HG03354 (cell line): ENCODE measurements at regions not wholly inside any gene's neighbourhood (a gene's known extent, or its start where the extent isn't known, plus 50 kb on each side); places are given as distances from the start of the nearest gene placed in this dataset.

Source experiments
- ATAC-seq: cut with Tn5 transposase; IDR thresholded peaks from one replicate; pipeline ENCODE4 v1.9.1; 2021; ENCODE audit warnings: mild to moderate bottlenecking; ENCODE audit not compliant: unreplicated experiment, poor library complexity, severe bottlenecking

DNA sequence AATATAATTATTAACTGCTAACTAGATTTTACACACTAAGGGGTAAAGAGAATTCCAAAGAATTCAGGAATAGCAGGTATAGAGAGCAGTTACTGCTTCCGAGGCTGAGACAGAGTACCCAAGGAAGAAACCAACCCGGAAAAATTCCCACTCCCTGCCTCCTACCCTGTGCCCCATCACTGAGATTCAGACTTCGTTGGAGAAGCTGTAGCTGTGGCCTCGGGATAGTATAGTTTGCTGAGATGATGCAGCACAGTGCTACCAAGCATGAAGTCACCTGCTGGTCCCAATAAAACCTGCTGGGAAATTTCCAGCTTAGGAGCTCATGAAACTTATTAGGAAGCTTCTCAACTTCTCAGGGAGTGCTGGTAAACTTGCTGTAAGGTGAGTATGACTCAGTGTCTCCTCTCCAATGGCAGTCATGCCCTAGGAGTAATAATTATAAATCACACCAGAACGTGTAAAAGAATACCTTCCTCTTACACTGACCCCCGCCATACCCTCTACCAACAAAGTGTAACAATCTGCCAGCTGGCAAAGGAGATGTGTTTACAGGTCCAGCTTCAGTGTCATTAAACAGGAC is 215.2 kb upstream of the ROBO2 start:
- no peak for ATAC-seq

DNA sequence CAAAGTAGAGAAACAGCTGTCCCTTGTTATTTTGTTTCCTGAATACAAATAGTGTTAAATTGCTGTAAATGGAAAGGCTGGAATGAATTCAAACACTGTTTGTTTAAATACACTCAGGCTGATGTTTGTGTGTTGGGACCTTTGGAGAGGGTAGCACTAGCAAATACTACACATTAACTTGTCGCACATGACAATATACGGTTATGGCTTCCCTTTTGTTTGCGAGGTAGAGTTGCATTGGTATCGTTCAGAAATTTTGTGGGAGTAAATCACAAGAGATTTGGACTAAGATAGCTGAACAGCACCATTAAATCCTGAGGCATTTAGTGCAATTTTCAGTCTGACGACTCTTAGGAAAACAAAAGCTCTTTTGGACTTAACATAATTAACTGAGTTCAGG is 213.0 kb upstream of the ROBO2 start:
- no peak for ATAC-seq

DNA sequence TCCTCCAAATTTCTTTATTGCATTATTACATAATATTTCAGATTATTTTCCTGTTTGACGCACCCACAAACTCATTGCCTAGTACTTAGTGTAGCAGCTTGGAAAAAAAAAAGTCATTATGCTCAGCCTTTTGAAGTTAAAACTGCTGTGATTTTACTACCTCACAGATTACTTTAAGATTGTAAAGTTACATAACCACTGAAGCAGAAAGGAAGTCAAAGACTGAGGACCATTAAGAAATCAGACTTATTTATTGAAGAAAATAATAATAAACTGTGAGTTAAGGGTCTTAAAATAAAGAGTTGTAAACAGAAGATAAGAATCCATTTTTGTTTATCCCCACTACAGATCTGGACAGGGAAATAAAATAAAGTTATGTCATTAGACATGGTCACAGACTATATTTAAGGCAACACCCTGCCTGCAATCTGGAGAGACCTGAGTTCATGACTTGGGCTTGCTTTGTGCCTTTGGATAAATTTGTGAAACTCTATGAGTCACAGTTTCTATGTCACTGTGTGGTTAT is 212.1 kb upstream of the ROBO2 start:
- ATAC-seq = no peak

- no peak for ATAC-seq
These were observed 205.2 kb upstream of the ROBO2 start for GRCh38 chr3:76834657-76835056.

- no peak for ATAC-seq
These were observed 198.2 kb upstream of the ROBO2 start for GRCh38 chr3:76841747-76842146.

DNA sequence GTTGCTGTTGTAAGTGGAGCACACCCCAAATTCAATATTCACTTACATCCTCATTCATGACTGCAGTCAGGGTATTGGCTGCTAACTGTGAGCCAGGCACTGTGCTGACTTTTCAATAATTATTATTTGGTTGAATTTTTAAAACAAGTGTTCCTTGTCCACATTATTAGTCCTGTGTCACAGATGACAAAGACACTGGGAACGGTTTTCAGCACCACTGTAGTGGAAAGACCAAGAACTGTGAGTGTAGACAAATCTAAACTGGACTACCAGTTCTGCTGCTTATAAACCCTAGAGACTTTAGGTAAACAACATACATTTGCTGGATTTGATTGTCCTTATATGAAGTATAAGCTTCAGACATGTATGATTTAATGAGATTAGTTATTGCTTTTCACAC is 197.7 kb upstream of the ROBO2 start:
- no peak for ATAC-seq

DNA sequence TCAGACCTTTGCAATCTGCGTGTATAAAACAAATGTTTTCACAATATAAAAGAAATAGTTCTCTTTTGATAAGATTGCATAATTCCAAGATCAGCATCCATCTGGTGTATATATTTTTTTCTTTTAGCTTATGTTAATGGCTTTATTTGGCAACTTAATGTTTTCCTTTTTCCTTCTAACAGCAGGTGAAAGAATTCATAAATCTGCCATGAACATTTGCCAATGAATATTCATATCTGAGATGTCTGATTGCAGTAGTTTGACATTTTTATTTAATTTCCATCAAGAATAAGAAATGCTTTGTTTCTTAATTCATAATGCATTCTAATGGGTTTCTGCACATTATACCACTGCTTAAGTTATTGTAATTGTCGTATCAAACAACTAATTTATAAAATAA is 184.4 kb upstream of the ROBO2 start:
- ATAC-seq = no peak

GRCh38 chr3:76859596-76859995 is 180.3 kb upstream of the ROBO2 start:
- peak; percentile 73 for ATAC-seq

- ATAC-seq = no peak
These were observed 175.5 kb upstream of the ROBO2 start for GRCh38 chr3:76864355-76864754.

GRCh38 chr3:76866729-76867408 is 173.0 kb upstream of the ROBO2 start:
- ATAC-seq = peak; percentile 98

DNA sequence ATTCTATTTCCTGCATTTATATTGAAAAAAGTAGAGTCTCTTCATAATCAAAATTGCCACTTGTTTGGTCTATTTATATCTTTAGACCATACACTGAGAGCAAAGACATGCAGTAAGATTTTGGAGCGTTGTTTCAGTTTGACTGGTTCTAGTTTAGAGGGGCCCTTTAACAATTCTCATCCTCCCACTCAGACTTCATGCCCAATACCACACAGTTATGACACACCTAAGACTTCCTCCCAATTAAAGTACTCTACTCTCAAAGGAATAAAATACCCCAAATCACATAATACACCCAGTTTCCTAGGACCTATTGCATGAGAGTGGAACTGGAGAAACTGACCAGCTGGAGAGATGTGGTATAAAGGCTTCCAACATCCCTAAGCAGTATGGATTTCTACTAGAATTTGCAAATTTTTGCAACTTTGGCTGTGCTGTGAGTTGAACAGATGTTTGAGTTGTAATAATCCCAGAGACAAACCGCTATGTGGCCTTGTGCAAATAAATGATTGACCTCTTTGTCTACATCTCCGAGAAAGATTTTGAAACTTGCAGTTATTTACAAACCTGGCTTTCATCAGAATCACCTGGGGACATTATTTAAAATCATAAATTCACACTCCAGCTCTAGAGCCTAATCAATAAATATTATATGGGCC is 170.0 kb upstream of the ROBO2 start:
- ATAC-seq = no peak

GRCh38 chr3:76871655-76872054 is 168.2 kb upstream of the ROBO2 start:
- no peak for ATAC-seq

GRCh38 chr3:76872999-76873398 is 166.9 kb upstream of the ROBO2 start:
- ATAC-seq = no peak

- no peak for ATAC-seq
These were observed 166.2 kb upstream of the ROBO2 start for GRCh38 chr3:76873532-76874242.

GRCh38 chr3:76879959-76880358 is 159.9 kb upstream of the ROBO2 start:
- no peak for ATAC-seq

DNA sequence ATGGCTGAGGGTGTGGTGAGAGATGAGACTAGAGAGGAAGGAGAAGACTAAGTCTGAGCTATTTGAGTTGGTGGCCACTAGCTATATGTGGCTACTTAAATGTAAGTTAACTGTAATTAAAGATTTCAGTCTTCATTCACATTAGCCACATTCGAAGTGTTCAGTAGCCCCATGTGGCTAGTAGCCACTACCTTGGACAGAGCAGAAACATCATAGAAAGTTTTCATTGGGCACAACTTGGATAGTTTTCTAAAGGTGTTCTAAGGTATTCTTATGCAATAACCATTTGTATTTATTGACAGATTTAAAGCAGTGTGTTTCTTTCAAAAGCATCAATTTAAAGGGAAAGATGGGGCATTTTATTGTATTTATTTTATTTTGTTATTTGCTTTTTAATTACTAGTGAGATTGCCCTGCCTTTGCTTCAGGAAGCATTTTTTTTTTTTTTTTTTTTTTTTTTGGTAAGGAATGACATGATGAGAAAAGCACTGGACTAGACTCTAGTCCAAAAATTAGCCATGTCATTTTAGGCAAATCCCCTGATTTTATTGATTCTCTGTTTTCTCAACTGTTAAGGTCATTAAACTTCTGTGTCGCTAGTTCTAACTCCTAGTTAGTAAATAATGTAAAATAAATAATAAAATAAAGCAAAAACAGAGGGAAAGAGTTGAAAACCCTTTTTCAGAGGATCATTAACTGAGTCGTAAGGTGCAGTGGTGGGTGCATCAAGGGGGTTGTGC is 153.0 kb upstream of the ROBO2 start:
- ATAC-seq = no peak

- ATAC-seq = no peak
These were observed 151.0 kb upstream of the ROBO2 start for GRCh38 chr3:76888856-76889255.

GRCh38 chr3:76889911-76890310 is 150.0 kb upstream of the ROBO2 start:
- ATAC-seq = no peak

- ATAC-seq = no peak
These were observed 142.8 kb upstream of the ROBO2 start for GRCh38 chr3:76897076-76897475.

DNA sequence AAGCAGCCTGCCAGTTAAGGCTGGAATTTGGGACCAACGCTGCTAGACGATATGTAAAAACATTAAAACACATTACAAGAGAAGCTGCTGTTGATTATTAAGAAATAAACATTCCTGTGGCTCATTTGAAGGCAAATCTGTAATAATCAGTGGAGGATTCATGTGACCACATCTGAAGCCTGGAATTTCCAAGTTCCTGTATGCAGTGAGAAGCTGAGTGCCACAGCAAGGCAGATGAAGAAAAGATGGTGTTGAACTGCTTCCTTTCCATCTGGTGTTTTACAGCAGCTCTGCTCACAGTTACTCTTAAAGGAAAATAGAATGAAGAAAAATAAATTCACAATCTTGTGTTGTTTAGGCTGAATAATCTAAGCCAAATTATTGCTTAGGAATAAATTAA is 139.3 kb upstream of the ROBO2 start:
- no peak for ATAC-seq
